K562 (cell line): ENCODE measurements at regions not wholly inside any gene's neighbourhood (a gene's known extent, or its start where the extent isn't known, plus 50 kb on each side); places are given as distances from the start of the nearest gene placed in this dataset.

ENCODE experiments used
- ATAC-seq: fragments of 200-7000 bp; cut with Tn5 transposase; 3 replicates; pipeline ENCODE4 v1.9.1; 2020; ENCODE audit warnings: moderate library complexity
- BruUV-seq: library from RNA; stranded (reverse); fragments of 400-500 nt; replicated peaks from 2 replicates; lab custom pipeline; 2021; lab: Mats Ljungman, UMichigan
- CTCF ChIA-PET: fragments of 300-600 bp; formaldehyde crosslinking; extraction: SDS; loops from one replicate; lab custom pipeline; 2021; ENCODE audit warnings: low intra/inter-chr PET ratio; lab: Yijun Ruan, JAX
- POLR2A ChIA-PET: fragments of 300-600, 350-650 bp; sonication (Branson Sonifier 250); formaldehyde crosslinking; extraction: SDS; loops from one replicate; lab custom pipeline; 2021; ENCODE audit warnings: antibody characterized with exemption, inconsistent platforms; lab: Yijun Ruan, JAX
- DNase-seq, 4 experiments: peaks; one replicate each; pipeline versions ENCODE4 v3.0.0 to v3.0.0-alpha.2; 2011 to 2018; ENCODE audit warnings: low spot score in 3 of 4, mixed read lengths in 3 of 4; ENCODE audit errors: extremely low read depth in 1 of 4
- FAIRE-seq: peaks from 2 replicates; lab custom pipeline; 2011; peaks lifted over from hg19 to GRCh38; lab: Jason Lieb, UNC
- H2AFZ ChIP-seq: 2 replicates; pipeline ENCODE4 v1.6.0; 2011; ENCODE audit warnings: low read depth, low read length, control low read depth, inconsistent platforms
- H3K27ac ChIP-seq: fragments of 200-600 bp; 3 replicates; pipeline ENCODE4 v1.8.0; 2011; ENCODE audit warnings: low read depth, mild to moderate bottlenecking, control low read depth, inconsistent platforms, low read length, moderate library complexity, mixed read lengths; ENCODE audit errors: extremely low read depth
- H3K27me3 ChIP-seq, 2 experiments: fragments of 300-600 bp in 1 of 2; 2 replicates in 1 of 2; 3 replicates in 1 of 2; pipeline versions ENCODE4 v1.6.0 to v1.8.0; 2011; ENCODE audit warnings: inconsistent platforms in 2 of 2, low read length in 2 of 2, mild to moderate bottlenecking in 1 of 2, mixed read lengths in 1 of 2, moderate library complexity in 1 of 2; ENCODE audit not compliant: control insufficient read depth in 2 of 2, insufficient read depth in 2 of 2
- H3K36me3 ChIP-seq: fragments of 300-600 bp; 3 replicates; pipeline ENCODE4 v1.8.0; 2011; ENCODE audit warnings: mild to moderate bottlenecking, low read length, inconsistent platforms; ENCODE audit not compliant: control insufficient read depth, insufficient read depth
- H3K4me1 ChIP-seq, 2 experiments: fragments of 200-600 bp in 1 of 2; replicated peaks in 1 of 2; 2 replicates in 1 of 2; 3 replicates in 1 of 2; pipeline versions ENCODE4 v1.5.1 to v1.8.0; 2011; ENCODE audit warnings: inconsistent platforms in 2 of 2, low read length in 2 of 2, mild to moderate bottlenecking in 1 of 2, mixed read lengths in 1 of 2, moderate library complexity in 1 of 2; ENCODE audit not compliant: control insufficient read depth in 2 of 2, insufficient read depth in 2 of 2
- H3K4me2 ChIP-seq: 2 replicates; pipeline ENCODE4 v1.6.1; 2011; ENCODE audit warnings: low read length, control low read depth, inconsistent platforms, mixed read lengths; ENCODE audit not compliant: insufficient read depth
- H3K4me3 ChIP-seq: fragments of 200-600 bp; sonication (generic), shearing (Covaris generic); 2 replicates; pipeline ENCODE4 v1.5.1; 2016; ENCODE audit warnings: control low read depth, inconsistent platforms
- H3K79me2 ChIP-seq: fragments of 200-600 bp; 3 replicates; pipeline ENCODE4 v1.8.0; 2011; ENCODE audit warnings: low read length, inconsistent platforms; ENCODE audit not compliant: control insufficient read depth, insufficient read depth
- H3K9ac ChIP-seq, 2 experiments: 2 replicates each; pipeline versions ENCODE4 v1.6.0 to v1.6.1; 2011; ENCODE audit warnings: low read depth in 2 of 2, low read length in 2 of 2, control low read depth in 1 of 2, inconsistent platforms in 1 of 2, mild to moderate bottlenecking in 1 of 2, mixed read lengths in 1 of 2; ENCODE audit not compliant: insufficient read depth in 1 of 2
- H3K9me1 ChIP-seq: one replicate; pipeline ENCODE4 v1.6.0; 2011; ENCODE audit warnings: inconsistent platforms, mild to moderate bottlenecking, low read length, moderate library complexity; ENCODE audit not compliant: control insufficient read depth, insufficient read depth
- H3K9me3 ChIP-seq: replicated peaks from 2 replicates; pipeline ENCODE4 v1.5.1; 2011; ENCODE audit warnings: low read depth, low read length, inconsistent platforms; ENCODE audit not compliant: control insufficient read depth, insufficient read depth
- H4K20me1 ChIP-seq: replicated peaks from 2 replicates; pipeline ENCODE4 v1.6.1; 2011; ENCODE audit warnings: low read length, inconsistent platforms, mixed read lengths; ENCODE audit not compliant: control insufficient read depth, insufficient read depth
- C11orf30 ChIP-seq: fragments of 450-650 bp; IDR thresholded peaks from 2 replicates; pipeline ENCODE4 v1.6.1; 2016; ENCODE audit warnings: low read depth, mild to moderate bottlenecking
- COPS2 ChIP-seq: fragments of 450-650 bp; conservative IDR thresholded peaks from 2 replicates; pipeline ENCODE4 v1.6.1; 2016; ENCODE audit warnings: mild to moderate bottlenecking, moderate library complexity
- ERF ChIP-seq: fragments of 450-650 bp; formaldehyde crosslinking; IDR thresholded peaks from 2 replicates; pipeline ENCODE4 v1.4.0; 2020; ENCODE audit warnings: mild to moderate bottlenecking, mixed read lengths
- ESRRB ChIP-seq: fragments of 250-450 bp; sonication (Bioruptor Pico); IDR thresholded peaks from 2 replicates; pipeline ENCODE4 v1.5.0; 2020; ENCODE audit warnings: mild to moderate bottlenecking, moderate library complexity, borderline replicate concordance
- GABPA ChIP-seq: fragments of 200-800 bp; sonication (Bioruptor generic); conservative IDR thresholded peaks from 2 replicates; pipeline ENCODE4 v1.6.1; 2016; ENCODE audit warnings: low read depth, missing genetic modification characterization, missing compliant biosample characterization
- HSF4 ChIP-seq: fragments of 250-450 bp; sonication (Bioruptor Pico); IDR thresholded peaks from 2 replicates; pipeline ENCODE4 v2.1.2; 2022; ENCODE audit warnings: mild to moderate bottlenecking, moderate library complexity, borderline replicate concordance
- KLF6 ChIP-seq: fragments of 250-450 bp; sonication (Bioruptor Pico); IDR thresholded peaks from 2 replicates; pipeline ENCODE4 v1.4.0; 2020; ENCODE audit warnings: mild to moderate bottlenecking, moderate library complexity, borderline replicate concordance
- MAFF ChIP-seq: IDR thresholded peaks from 2 replicates; pipeline ENCODE4 v1.6.1; 2012; ENCODE audit warnings: low read length, improper control_type of control experiment
- MAFG ChIP-seq: fragments of 450-650 bp; conservative IDR thresholded peaks from 2 replicates; pipeline ENCODE4 v1.6.1; 2016; ENCODE audit warnings: missing genetic modification characterization, missing compliant biosample characterization
- MAFK ChIP-seq: IDR thresholded peaks from 2 replicates; pipeline ENCODE4 v1.6.1; 2011; ENCODE audit warnings: low read length, improper control_type of control experiment
- NONO ChIP-seq, 2 experiments: fragments of 200-400 bp in 1 of 2; fragments of 450-650 bp in 1 of 2; formaldehyde crosslinking in 1 of 2; IDR thresholded peaks; 2 replicates each; pipeline ENCODE4 v1.6.1; 2017; ENCODE audit warnings: low read depth in 2 of 2, mild to moderate bottlenecking in 2 of 2, moderate library complexity in 2 of 2, low read length in 1 of 2
- PPARD ChIP-seq: fragments of 250-450 bp; sonication (Bioruptor Pico); IDR thresholded peaks from 2 replicates; pipeline ENCODE4 v1.8.0; 2022; ENCODE audit warnings: inconsistent platforms, mild to moderate bottlenecking, moderate library complexity
- TSC22D4 ChIP-seq: fragments of 450-650 bp; IDR thresholded peaks from 2 replicates; pipeline ENCODE4 v1.6.1; 2016; ENCODE audit warnings: missing genetic modification characterization, missing biosample characterization, control low read depth
- ZKSCAN1 ChIP-seq: fragments of 150-350 bp; IDR thresholded peaks from 2 replicates; pipeline ENCODE4 v1.6.1; 2016; ENCODE audit warnings: low read depth, low read length
- ZNF316 ChIP-seq: fragments of 450-650 bp; IDR thresholded peaks from 2 replicates; pipeline ENCODE4 v1.6.1; 2016
- WGBS: fragments of 100-300 bp; shearing (Covaris generic); methylation state at CpG from one replicate; pipeline ENCODE4 v1.1.6; 2016; ENCODE audit warnings: low coverage, mixed read lengths; ENCODE audit not compliant: insufficient coverage; ENCODE audit errors: missing lambda C conversion rate; 5-methylcytosine and 5-hydroxymethylcytosine counted together
- in situ Hi-C: fragments of 300-500 bp; cut with MboI; formaldehyde crosslinking; loops from 4 replicates; pipeline ENCODE4 v1.15.0; 2018; ENCODE audit warnings: inconsistent platforms, mixed read lengths
- intact Hi-C: fragments of 100-400 bp; cut with micrococcal nuclease; formaldehyde crosslinking; loops from 2 replicates; pipeline ENCODE4 v1.14.2; 2022
- TF ChIP-seq, protein P1 (sequence below): sonication (generic); formaldehyde crosslinking; IDR thresholded peaks from 2 replicates; pipeline ENCODE4 v1.8.0; 2022; ENCODE audit warnings: missing genetic modification reagents, mild to moderate bottlenecking, borderline replicate concordance

DNA sequence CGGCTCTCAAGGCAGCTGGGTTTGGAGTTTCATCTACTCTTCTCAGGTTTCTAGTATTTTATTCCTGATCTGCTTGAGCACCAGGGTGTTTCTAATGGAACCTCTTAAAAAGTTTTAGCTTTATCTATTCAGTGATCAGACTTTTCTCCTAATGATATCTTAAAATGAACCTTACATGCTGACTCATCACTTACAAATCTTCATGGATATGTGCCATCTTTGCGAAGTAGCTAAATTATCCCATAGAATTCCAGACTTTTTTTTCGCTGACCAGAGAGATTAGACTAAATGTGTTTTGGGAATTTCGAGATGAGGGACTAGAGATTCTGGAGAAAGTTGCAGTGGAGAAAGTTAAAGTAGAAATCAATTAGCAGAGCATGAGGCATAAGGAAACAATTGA, 401.0 kb downstream of the GRB14 start:
- H3K79me2 ChIP-seq: no peaks in the 10 kb centered on the region
- H2AFZ ChIP-seq: no peak overlapping the region
- FAIRE-seq (no peak), DNase-seq (no peak), ATAC-seq (no peak)
- no TSS peak for BruUV-seq
- in situ Hi-C loops: no loop called here
- H3K36me3 ChIP-seq: no peaks in the 10 kb centered on the region
- no peaks in the 10 kb centered on the region; the same call in 1 of the 2 replicates for H3K9me3 ChIP-seq
- POLR2A ChIA-PET: no interaction called here
- no peaks in the 10 kb centered on the region for H3K27me3 ChIP-seq
- no peak overlapping the region for H3K4me2 ChIP-seq
- no peaks in the 10 kb centered on the region for H4K20me1 ChIP-seq
- 0% methylated on average over 4 of the region's 4 CpGs for WGBS
- no peak overlapping the region for H3K9ac ChIP-seq
- CTCF ChIA-PET: no interaction called here
- intact Hi-C loops: no loop called here
- no peaks in the 10 kb centered on the region for H3K9me1 ChIP-seq
- no peak for TF ChIP-seq ESRRB (CRISPR knock-in tag)
- TF ChIP-seq MAFK: peak; percentile 83
- TF ChIP-seq ZKSCAN1: no peak
- no peak for TF ChIP-seq ERF (CRISPR knock-in tag)
- TF ChIP-seq TSC22D4 (tag): no peak
- no peak for TF ChIP-seq KLF6 (CRISPR knock-in tag)
- no peak for TF ChIP-seq NONO (IDR thresholded peaks at IDR 0.05; ENCODE audit: low read depth in 2 of 2, low read length in 1 of 2)
- TF ChIP-seq MAFF: peak; percentile 75
- TF ChIP-seq, protein P1, sequence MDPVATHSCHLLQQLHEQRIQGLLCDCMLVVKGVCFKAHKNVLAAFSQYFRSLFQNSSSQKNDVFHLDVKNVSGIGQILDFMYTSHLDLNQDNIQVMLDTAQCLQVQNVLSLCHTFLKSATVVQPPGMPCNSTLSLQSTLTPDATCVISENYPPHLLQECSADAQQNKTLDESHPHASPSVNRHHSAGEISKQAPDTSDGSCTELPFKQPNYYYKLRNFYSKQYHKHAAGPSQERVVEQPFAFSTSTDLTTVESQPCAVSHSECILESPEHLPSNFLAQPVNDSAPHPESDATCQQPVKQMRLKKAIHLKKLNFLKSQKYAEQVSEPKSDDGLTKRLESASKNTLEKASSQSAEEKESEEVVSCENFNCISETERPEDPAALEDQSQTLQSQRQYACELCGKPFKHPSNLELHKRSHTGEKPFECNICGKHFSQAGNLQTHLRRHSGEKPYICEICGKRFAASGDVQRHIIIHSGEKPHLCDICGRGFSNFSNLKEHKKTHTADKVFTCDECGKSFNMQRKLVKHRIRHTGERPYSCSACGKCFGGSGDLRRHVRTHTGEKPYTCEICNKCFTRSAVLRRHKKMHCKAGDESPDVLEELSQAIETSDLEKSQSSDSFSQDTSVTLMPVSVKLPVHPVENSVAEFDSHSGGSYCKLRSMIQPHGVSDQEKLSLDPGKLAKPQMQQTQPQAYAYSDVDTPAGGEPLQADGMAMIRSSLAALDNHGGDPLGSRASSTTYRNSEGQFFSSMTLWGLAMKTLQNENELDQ (CRISPR knock-in tag): no peak
- peak; percentile 66 for TF ChIP-seq MAFG
- peak; percentile 47 for TF ChIP-seq C11orf30
- no peak for TF ChIP-seq PPARD (CRISPR knock-in tag)
- TF ChIP-seq GABPA (tag): no peak
- no peak for TF ChIP-seq COPS2
- no peak for TF ChIP-seq HSF4 (CRISPR knock-in tag)
- peak; percentile 67 for TF ChIP-seq ZNF316
- H3K4me1 ChIP-seq: no peaks in the 10 kb centered on the region
- H3K4me3 ChIP-seq: no peak overlapping the region
- H3K27ac ChIP-seq: no peak overlapping the region
